KBM-7 (cell line): ENCODE measurements at regions not wholly inside any gene's neighbourhood (a gene's known extent, or its start where the extent isn't known, plus 50 kb on each side); places are given as distances from the start of the nearest gene placed in this dataset.

ENCODE experiments used
- DNase-seq: peaks from one replicate; pipeline ENCODE4 v3.0.0-alpha.2; 2015
- in situ Hi-C: fragments of 300-500 bp; cut with MboI; formaldehyde crosslinking; loops from 2 replicates; pipeline ENCODE4 v1.14.3; 2020; ENCODE audit warnings: low sequenced_read_pairs, low pct_unique_long_range_greater_than_20kb, mixed read lengths

- no peak for DNase-seq
- in situ Hi-C loops, result no loop called here
Measured at GRCh38 chr3:148150141-148150540, 547.6 kb upstream of the AGTR1 start.

- in situ Hi-C loops, result no loop called here
- DNase-seq, result no peak
Measured at GRCh38 chr3:148158210-148158609, 539.5 kb upstream of the AGTR1 start.

GRCh38 chr3:148162132-148162531, 535.6 kb upstream of the AGTR1 start:
- in situ Hi-C loops, result no loop called here

GRCh38 chr3:148168347-148168746, 529.4 kb upstream of the AGTR1 start:
- DNase-seq, result no peak
- in situ Hi-C loops, result no loop called here

More at GRCh38 chr3:148162132-148162531, 535.6 kb upstream of the AGTR1 start:
- no peak for DNase-seq

GRCh38 chr3:148173851-148174250, 523.9 kb upstream of the AGTR1 start:
- in situ Hi-C loops, result no loop called here
- DNase-seq, result no peak

GRCh38 chr3:148175214-148175613, 522.5 kb upstream of the AGTR1 start:
- in situ Hi-C loops, result no loop called here
- DNase-seq, result no peak

GRCh38 chr3:148178503-148178902, 519.2 kb upstream of the AGTR1 start:
- in situ Hi-C loops, result no loop called here
- DNase-seq, result no peak

GRCh38 chr3:148184798-148185197, 512.9 kb upstream of the AGTR1 start:
- in situ Hi-C loops, result no loop called here
- DNase-seq, result no peak

- in situ Hi-C loops, result no loop called here
Measured at GRCh38 chr3:148186881-148187280, 510.8 kb upstream of the AGTR1 start.

GRCh38 chr3:148187296-148187695, 510.4 kb upstream of the AGTR1 start:
- DNase-seq, result no peak
- in situ Hi-C loops, result no loop called here

More at GRCh38 chr3:148186881-148187280, 510.8 kb upstream of the AGTR1 start:
- DNase-seq, result no peak

- in situ Hi-C loops, result no loop called here
Measured at GRCh38 chr3:148190441-148190990, 507.2 kb upstream of the AGTR1 start.

GRCh38 chr3:148191966-148192365, 505.7 kb upstream of the AGTR1 start:
- in situ Hi-C loops, result no loop called here
- no peak for DNase-seq

More at GRCh38 chr3:148190441-148190990, 507.2 kb upstream of the AGTR1 start:
- no peak for DNase-seq

- in situ Hi-C loops, result no loop called here
- no peak for DNase-seq
Measured at GRCh38 chr3:148197061-148197460, 500.6 kb upstream of the AGTR1 start.

GRCh38 chr3:148202386-148202785, 495.3 kb upstream of the AGTR1 start:
- in situ Hi-C loops, result no loop called here
- peak; percentile 30 for DNase-seq

- in situ Hi-C loops, result no loop called here
- DNase-seq, result no peak
Measured at GRCh38 chr3:148203297-148204010, 494.2 kb upstream of the AGTR1 start.

GRCh38 chr3:148204131-148204530, 493.6 kb upstream of the AGTR1 start:
- DNase-seq, result no peak
- in situ Hi-C loops, result no loop called here

GRCh38 chr3:148205977-148206376, 491.7 kb upstream of the AGTR1 start:
- DNase-seq, result no peak
- in situ Hi-C loops, result no loop called here

- no peak for DNase-seq
- in situ Hi-C loops, result no loop called here
Measured at GRCh38 chr3:148206446-148206845, 491.3 kb upstream of the AGTR1 start.

- in situ Hi-C loops, result no loop called here
- DNase-seq, result no peak
Measured at GRCh38 chr3:148208975-148209374, 488.7 kb upstream of the AGTR1 start.

GRCh38 chr3:148211725-148212124, 486.0 kb upstream of the AGTR1 start:
- DNase-seq, result no peak

GRCh38 chr3:148214705-148215104, 483.0 kb upstream of the AGTR1 start:
- in situ Hi-C loops, result no loop called here
- DNase-seq, result no peak

More at GRCh38 chr3:148211725-148212124, 486.0 kb upstream of the AGTR1 start:
- in situ Hi-C loops, result no loop called here
